ENCODE measurements at regions not wholly inside any gene's neighbourhood (a gene's known extent, or its start where the extent isn't known, plus 50 kb on each side); places are given as distances from the start of the nearest gene placed in this dataset.

DNA sequence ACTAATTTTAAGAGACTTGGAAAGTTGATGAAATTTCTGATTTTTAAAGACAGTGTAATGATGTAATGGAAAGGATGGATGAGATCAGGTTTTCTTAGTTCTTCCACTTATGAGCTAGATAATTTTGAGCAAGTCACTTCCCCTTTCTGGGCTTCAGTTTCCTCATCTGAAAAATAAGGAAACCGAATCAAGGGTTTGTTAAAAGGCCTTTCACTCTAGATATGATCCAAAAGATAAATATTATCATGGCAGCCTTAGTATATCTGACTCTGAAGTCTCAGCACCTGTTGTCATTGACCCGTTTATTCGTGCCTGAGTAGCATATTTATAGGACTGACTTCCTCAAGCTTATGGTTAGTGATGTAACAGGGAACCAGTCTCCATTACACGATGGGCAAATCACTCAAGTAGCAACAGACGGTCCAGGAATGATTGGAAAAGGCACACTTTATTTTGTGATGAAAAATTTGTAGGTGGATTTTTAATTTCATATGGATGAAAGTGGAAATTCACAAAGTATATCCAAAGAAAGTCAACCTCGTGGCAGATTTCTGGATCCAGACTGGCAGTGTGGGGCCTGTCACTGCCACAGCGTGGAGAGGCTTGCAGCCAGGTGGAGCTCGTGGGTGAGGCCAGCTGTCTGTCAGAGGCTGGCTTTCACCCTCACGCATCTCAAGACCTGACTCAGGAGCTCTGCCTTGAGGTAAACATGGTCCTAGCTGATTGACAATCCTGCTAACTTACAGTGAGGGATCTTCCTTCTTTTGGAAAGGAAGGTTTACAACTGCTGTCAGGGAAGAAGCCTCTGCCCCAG is 137.9 kb upstream of the CXCR4 start:
- Mint-ChIP-seq H3K9me3 (peaks cover 4% of the 10 kb centered on the region), H3K4me3 (no peak overlapping the region), H3K36me3 (no peaks in the 10 kb centered on the region), H3K27me3 (peaks cover 8% of the 10 kb centered on the region), H3K4me1 (ENCODE audit: unreplicated experiment) (peaks cover 7% of the 10 kb centered on the region), H3K27ac (no peak overlapping the region)
- TF ChIP-seq, protein P1, sequence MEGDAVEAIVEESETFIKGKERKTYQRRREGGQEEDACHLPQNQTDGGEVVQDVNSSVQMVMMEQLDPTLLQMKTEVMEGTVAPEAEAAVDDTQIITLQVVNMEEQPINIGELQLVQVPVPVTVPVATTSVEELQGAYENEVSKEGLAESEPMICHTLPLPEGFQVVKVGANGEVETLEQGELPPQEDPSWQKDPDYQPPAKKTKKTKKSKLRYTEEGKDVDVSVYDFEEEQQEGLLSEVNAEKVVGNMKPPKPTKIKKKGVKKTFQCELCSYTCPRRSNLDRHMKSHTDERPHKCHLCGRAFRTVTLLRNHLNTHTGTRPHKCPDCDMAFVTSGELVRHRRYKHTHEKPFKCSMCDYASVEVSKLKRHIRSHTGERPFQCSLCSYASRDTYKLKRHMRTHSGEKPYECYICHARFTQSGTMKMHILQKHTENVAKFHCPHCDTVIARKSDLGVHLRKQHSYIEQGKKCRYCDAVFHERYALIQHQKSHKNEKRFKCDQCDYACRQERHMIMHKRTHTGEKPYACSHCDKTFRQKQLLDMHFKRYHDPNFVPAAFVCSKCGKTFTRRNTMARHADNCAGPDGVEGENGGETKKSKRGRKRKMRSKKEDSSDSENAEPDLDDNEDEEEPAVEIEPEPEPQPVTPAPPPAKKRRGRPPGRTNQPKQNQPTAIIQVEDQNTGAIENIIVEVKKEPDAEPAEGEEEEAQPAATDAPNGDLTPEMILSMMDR (conservative IDR thresholded peaks at IDR 0.05) = no peak
- no peak for DNase-seq (ENCODE audit: extremely low spot score, unreplicated experiment)

DNA sequence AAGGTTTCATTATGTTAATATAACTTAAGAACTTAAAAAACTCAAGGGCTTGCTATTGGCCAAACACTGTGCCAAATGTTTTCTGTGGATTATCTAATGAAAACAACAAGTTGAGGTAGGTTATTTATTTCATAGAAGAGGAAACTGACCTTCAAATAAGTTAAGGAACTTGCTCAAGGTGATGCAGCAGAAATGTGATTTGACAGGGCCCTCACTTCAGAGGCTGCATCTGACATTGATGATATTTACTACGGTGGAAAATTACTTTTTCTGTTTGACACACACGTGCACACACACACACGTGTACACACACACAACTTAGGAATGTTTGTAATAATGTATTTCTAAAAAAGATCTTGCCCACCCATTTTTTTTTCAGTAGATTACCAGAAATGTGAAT is 137.2 kb upstream of the CXCR4 start:
- peaks cover 12% of the 10 kb centered on the region for H3K4me1 Mint-ChIP-seq (ENCODE audit: unreplicated experiment)
- H3K9me3 Mint-ChIP-seq = peaks cover 4% of the 10 kb centered on the region
- no peak overlapping the region for H3K4me3 Mint-ChIP-seq
- TF ChIP-seq, protein P1 (conservative IDR thresholded peaks at IDR 0.05) = no peak
- no peaks in the 10 kb centered on the region for H3K36me3 Mint-ChIP-seq
- no peak overlapping the region for H3K27ac Mint-ChIP-seq
- DNase-seq (ENCODE audit: extremely low spot score, unreplicated experiment) = no peak
- peaks cover 8% of the 10 kb centered on the region for H3K27me3 Mint-ChIP-seq

DNA sequence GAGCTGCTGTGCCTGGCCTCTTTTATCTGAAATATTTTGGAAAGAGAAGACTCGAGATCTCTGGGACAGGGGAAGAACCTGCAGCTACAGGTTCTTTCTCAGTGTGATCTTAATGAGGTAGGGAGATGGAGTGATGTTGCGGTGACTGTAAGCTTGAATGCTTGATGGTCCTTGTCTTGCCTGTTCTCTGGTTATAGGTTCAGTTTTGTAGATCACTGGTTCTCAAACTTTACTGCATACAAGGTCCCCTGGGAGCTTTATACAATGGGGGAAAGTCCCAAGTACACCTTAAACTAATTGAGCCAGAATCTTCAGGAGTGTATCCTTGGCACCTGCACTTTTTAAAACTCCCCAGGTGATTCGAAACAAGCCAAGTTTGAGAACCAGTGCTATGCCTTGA is 136.7 kb upstream of the CXCR4 start:
- Mint-ChIP-seq H3K36me3 (no peaks in the 10 kb centered on the region), H3K4me1 (ENCODE audit: unreplicated experiment) (peaks cover 12% of the 10 kb centered on the region), H3K9me3 (peaks cover 4% of the 10 kb centered on the region), H3K27ac (no peak overlapping the region), H3K27me3 (peaks cover 8% of the 10 kb centered on the region), H3K4me3 (no peak overlapping the region)
- TF ChIP-seq, protein P1 (conservative IDR thresholded peaks at IDR 0.05) = no peak
- no peak for DNase-seq (ENCODE audit: extremely low spot score, unreplicated experiment)

DNA sequence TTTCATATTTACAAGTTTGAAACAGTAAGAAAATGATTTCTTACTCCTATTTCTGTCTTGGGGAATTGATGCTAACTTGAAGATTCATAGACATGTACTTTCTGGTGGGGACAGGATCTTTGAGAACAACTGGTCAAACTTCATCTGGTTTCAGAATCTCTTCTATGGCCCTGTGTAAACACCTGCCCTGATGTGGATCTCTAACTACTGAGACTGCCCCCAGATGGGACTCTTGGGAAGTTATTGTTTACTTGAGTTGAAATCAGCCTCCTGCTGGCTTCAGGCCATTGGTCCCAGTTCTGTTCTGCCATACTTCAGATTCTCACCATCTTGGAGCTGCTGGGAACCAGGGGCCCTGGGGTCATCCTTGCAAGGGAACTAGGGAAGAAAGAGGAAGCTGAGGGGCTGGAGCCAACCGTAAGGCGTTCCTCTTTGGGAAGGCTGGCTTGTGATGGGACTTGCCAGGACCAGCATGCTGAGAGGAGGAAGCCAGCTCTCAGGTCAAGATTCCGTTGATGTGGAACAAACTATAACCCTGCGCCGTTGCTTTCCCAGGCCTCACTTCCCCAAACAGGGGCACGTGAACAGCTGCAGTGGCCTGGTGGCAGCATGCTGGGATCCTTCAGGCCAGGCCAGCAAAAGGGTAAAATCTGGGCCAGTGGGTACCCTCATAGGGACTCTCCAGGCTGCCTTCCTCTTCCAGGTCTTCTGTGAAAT is 135.5 kb upstream of the CXCR4 start:
- Mint-ChIP-seq H3K9me3 (no peaks in the 10 kb centered on the region), H3K36me3 (no peaks in the 10 kb centered on the region), H3K4me3 (no peak overlapping the region), H3K27me3 (peaks cover 6% of the 10 kb centered on the region), H3K27ac (no peak overlapping the region), H3K4me1 (ENCODE audit: unreplicated experiment) (peaks cover 16% of the 10 kb centered on the region)
- TF ChIP-seq, protein P1 (conservative IDR thresholded peaks at IDR 0.05) = no peak
- DNase-seq (ENCODE audit: extremely low spot score, unreplicated experiment) = no peak

DNA sequence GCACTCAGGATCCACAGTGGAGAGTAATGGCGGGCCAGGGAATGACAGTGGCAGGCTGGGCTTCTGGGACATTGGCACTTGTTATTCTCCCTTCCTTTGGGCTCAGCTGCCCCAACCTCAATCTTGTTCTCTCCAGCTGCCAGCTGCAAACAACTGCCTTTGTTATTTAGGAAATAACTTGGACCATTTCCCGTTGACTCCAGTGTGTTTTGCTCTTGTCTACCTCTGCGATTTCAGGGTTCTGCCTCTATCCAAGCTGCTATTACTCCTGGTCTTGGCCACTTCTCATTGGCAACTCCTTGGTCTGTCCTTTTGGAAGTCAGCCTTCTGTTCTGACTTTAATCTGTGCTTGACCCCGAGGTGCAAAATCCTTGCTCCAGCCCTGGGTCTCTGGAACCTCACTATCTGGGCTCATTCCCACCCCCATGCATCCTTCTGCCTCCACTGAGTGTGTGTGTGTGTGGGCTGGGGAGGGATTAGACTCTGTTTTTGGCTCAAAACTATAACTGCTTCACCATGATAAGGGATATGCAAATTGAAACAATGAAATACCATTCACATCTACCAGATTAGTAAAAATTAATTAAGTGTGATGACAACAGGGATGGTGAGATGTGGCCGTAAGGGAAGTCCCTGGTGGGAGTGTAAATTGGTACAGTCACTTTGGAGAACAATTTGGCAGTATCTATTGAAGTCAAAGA is 134.1 kb upstream of the CXCR4 start:
- no peak for DNase-seq (ENCODE audit: extremely low spot score, unreplicated experiment)
- Mint-ChIP-seq H3K9me3 (no peaks in the 10 kb centered on the region), H3K36me3 (no peaks in the 10 kb centered on the region), H3K27me3 (peaks cover 6% of the 10 kb centered on the region), H3K27ac (no peak overlapping the region), H3K4me3 (no peak overlapping the region), H3K4me1 (ENCODE audit: unreplicated experiment) (peaks cover 9% of the 10 kb centered on the region)
- TF ChIP-seq, protein P1 (conservative IDR thresholded peaks at IDR 0.05) = no peak

All from type B pancreatic cell (in vitro differentiated cells).